Breast epithelium (tissue), 4 donors: ENCODE measurements at regions not wholly inside any gene's neighbourhood (a gene's known extent, or its start where the extent isn't known, plus 50 kb on each side); places are given as distances from the start of the nearest gene placed in this dataset.
"Not testable (repeated sequence)": the region's sequence is repeated elsewhere in the genome, so short reads cannot be mapped to it uniquely, and the experiment has no call there.

ENCODE experiments used
- DNase-seq, 2 donors: peaks; one replicate each; pipeline ENCODE4 v3.0.0-alpha.2; 2019; ENCODE audit warnings: low spot score in 2 of 2
- H3K27ac ChIP-seq, 2 donors: fragments of 200-600 bp; sonication (generic) in 1 of 2; one replicate each; pipeline ENCODE4 v1.5.1; 2016 to 2019; ENCODE audit warnings: mild to moderate bottlenecking in 1 of 2
- H3K27me3 ChIP-seq, 2 donors: fragments of 200-600 bp; sonication (generic) in 1 of 2; one replicate each; pipeline versions ENCODE4 v1.5.1 to v1.6.0; 2017 to 2019; ENCODE audit warnings: control low read depth in 1 of 2, mild to moderate bottlenecking in 1 of 2
- H3K36me3 ChIP-seq: fragments of 200-600 bp; one replicate; pipeline ENCODE4 v1.5.1; 2019
- H3K4me1 ChIP-seq, 2 donors: fragments of 200-600 bp; sonication (generic); one replicate each; pipeline ENCODE4 v1.5.1; 2016 to 2019; ENCODE audit warnings: control low read depth in 1 of 2
- H3K4me3 ChIP-seq, 3 donors: fragments of 200-600 bp; sonication (generic); 1 replicate in 2 of 3; 2 replicates in 1 of 3; pipeline ENCODE4 v1.5.1; 2016 to 2019; ENCODE audit warnings: mild to moderate bottlenecking in 3 of 3, moderate library complexity in 2 of 3
- H3K9me3 ChIP-seq, 2 donors: fragments of 200-600 bp; sonication (generic) in 1 of 2; one replicate each; pipeline ENCODE4 v1.5.1; 2016 to 2019; ENCODE audit warnings: control low read depth in 1 of 2
- CTCF ChIP-seq, 3 donors: fragments of 450-650 bp; IDR thresholded peaks; one replicate each; pipeline ENCODE4 v1.5.1; 2016 to 2017; ENCODE audit warnings: antibody characterized with exemption in 3 of 3, mild to moderate bottlenecking in 3 of 3, moderate library complexity in 3 of 3
- intact Hi-C: fragments of 100-400 bp; cut with DNase I; formaldehyde crosslinking; loops from one replicate; pipeline ENCODE4 v1.15.1; 2023; ENCODE audit warnings: low total_unique reads

GRCh38 chr1:121097127-121097866, 86.8 kb downstream of the FAM72B start:
- peak; percentile 58 to 87 (median 77) for TF ChIP-seq CTCF (IDR thresholded peaks at IDR 0.05)
- intact Hi-C loops, H3K9me3 ChIP-seq, H3K4me1 ChIP-seq, H3K36me3 ChIP-seq, H3K27me3 ChIP-seq: not testable (repeated sequence)
- peak; percentile 67 to 73 for DNase-seq
- Histone ChIP-seq H3K27ac (peak overlapping the region; percentile 40 to 48), H3K4me3 (peak overlapping the region; percentile 33 to 59 (median 49))

DNA sequence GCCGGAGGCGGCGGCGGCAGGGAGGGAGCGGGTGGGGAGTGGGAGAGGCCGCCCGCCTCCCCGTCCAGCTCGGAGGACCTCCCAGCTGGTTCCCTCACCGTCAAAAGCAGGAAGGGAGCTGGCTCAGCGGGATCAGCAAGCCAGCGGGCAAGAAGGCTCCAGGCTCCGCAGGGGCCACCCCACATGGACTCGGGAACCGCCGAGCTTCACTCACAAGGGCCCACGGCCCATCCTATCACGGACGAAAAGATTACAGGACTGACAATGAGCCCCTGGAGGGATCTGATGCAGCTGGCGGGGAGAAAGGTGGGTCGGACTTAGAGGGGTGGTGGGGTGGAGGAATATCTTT, 86.3 kb downstream of the FAM72B start:
- H3K4me3 ChIP-seq, result peak overlapping the region in 2 of 3 donors; percentile 49 to 59
- H3K36me3 ChIP-seq, H3K27me3 ChIP-seq, H3K9me3 ChIP-seq, H3K27ac ChIP-seq, DNase-seq, intact Hi-C loops, H3K4me1 ChIP-seq: not testable (repeated sequence)

DNA sequence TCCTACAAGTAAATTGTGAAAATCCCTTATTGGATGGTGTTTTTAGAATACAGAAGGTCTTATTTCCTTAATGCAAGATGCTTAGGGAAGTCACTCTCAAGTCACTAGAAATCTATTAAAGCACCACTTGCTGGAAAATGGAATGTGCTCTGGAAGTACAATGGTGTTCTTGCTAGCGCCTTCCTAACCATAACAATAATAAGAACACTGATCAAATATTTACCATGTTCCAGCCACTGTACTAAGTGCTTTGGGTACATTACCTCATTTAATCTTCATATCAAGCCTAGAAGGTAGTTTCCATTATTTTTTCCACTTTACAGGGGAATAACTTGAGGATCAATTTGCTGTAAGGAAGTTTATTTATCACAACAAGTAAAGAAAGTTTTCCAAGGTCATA, 75.1 kb downstream of the FAM72B start:
- H3K9me3 ChIP-seq, intact Hi-C loops, DNase-seq, H3K27ac ChIP-seq, H3K27me3 ChIP-seq, H3K4me3 ChIP-seq, H3K4me1 ChIP-seq, H3K36me3 ChIP-seq: not testable (repeated sequence)

- peak overlapping the region; percentile 21 to 63 for H3K27ac ChIP-seq
- DNase-seq, H3K9me3 ChIP-seq, H3K4me1 ChIP-seq, H3K36me3 ChIP-seq, H3K27me3 ChIP-seq, intact Hi-C loops: not testable (repeated sequence)
- H3K4me3 ChIP-seq, result peak overlapping the region; percentile 36 to 61 (median 48)
These were observed 67.4 kb downstream of the FAM72B start for GRCh38 chr1:121116522-121117297.

DNA sequence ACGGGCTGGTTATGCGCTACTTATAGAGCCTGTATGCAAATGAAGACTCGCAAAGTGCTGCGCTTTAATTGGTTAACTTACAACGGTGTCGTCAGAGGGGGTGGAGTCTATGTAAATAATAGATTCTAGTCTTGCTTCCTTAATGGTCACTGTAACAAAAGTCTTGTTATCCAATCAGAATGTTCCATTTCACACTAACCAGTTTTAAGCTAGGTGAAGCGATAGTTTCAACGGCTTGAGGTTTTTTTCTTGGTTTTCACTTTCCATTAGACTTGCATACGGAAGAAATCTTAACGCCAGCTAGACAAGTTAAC, 66.9 kb downstream of the FAM72B start:
- intact Hi-C loops, H3K36me3 ChIP-seq, H3K9me3 ChIP-seq, DNase-seq, H3K27me3 ChIP-seq, H3K4me1 ChIP-seq: not testable (repeated sequence)
- Histone ChIP-seq H3K27ac (peak overlapping the region; percentile 21 to 63), H3K4me3 (peak overlapping the region; percentile 36 to 61 (median 48))

DNA sequence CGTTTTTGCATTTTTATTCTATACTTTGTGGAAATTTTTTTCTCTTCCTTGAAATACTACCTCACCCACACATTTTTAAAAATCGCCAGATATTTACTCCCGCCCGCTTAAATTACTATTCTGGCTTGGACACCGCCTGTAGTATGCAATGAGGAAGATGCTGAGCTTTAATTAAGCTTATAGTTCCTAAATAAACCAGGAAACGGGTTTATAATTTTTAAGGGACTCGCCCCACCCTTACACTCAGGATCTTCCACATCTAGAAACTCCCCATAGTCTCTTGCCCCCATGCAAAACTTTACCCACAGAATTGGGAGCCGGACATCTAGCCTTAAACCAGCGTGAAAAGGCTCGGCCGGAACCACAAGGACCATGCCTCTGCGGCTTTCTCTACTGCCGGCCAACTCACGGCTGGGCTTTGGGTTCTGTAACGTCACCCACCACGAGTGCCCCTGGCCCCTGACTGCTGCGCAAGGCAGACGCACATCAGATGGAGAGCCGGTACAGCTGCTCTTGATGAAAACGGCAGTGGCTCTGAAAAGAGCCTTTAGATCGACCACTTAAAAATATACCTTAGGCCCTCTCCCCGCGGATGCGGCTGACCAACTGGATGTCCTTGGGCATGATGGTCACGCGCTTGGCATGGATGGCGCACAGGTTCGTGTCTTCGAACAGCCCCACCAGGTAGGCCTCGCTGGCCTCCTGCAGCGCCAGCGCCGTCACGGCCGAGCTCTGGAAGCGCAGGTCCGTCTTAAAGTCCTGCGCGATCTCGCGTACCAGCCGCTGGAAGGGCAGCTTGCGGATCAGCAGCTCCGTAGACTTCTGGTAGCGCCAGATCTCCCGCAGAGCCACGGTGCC, 66.3 kb downstream of the FAM72B start:
- H3K9me3 ChIP-seq, intact Hi-C loops, H3K4me1 ChIP-seq, H3K27me3 ChIP-seq, H3K36me3 ChIP-seq, DNase-seq: not testable (repeated sequence)
- Histone ChIP-seq H3K27ac (peak overlapping the region; percentile 50 to 80), H3K4me3 (peak overlapping the region; percentile 36 to 60 (median 48))
